ENCODE measurements at regions not wholly inside any gene's neighbourhood (a gene's known extent, or its start where the extent isn't known, plus 50 kb on each side); places are given as distances from the start of the nearest gene placed in this dataset.

- TF ChIP-seq POLR2AphosphoS5 (IDR thresholded peaks at IDR 0.05; ENCODE audit: low read depth, low read length) (no peak), TAF1 (IDR thresholded peaks at IDR 0.05; ENCODE audit: borderline replicate concordance, low read depth, low read length) (no peak)
These were observed 434.3 kb upstream of the AKR1E2 start for GRCh38 chr10:4391683-4392082.

Data from GM12892 (cell line).